IMR-90 (cell line): ENCODE measurements at regions not wholly inside any gene's neighbourhood (a gene's known extent, or its start where the extent isn't known, plus 50 kb on each side); places are given as distances from the start of the nearest gene placed in this dataset.

Experiments used
- BHLHE40 ChIP-seq: fragments of 150-350 bp; IDR thresholded peaks from 2 replicates; pipeline ENCODE4 v1.6.1; 2016; ENCODE audit warnings: mild to moderate bottlenecking, low read depth, low read length
- MAFK ChIP-seq: IDR thresholded peaks from 2 replicates; pipeline ENCODE4 v1.6.1; 2012; ENCODE audit warnings: low read depth, low read length, improper control_type of control experiment
- MXI1 ChIP-seq: IDR thresholded peaks from 2 replicates; pipeline ENCODE4 v1.6.1; 2012; ENCODE audit warnings: low read depth, mild to moderate bottlenecking, low read length, moderate library complexity, borderline replicate concordance
- POLR2A ChIP-seq: IDR thresholded peaks from 2 replicates; pipeline ENCODE4 v1.6.1; 2012; ENCODE audit warnings: mild to moderate bottlenecking, low read depth, low read length
- RAD21 ChIP-seq: IDR thresholded peaks from 2 replicates; pipeline ENCODE4 v1.6.1; 2012; ENCODE audit warnings: low read length, improper control_type of control experiment
- RCOR1 ChIP-seq: IDR thresholded peaks from 2 replicates; pipeline ENCODE4 v1.6.1; 2012; ENCODE audit warnings: mild to moderate bottlenecking, low read length, improper control_type of control experiment; ENCODE audit not compliant: insufficient replicate concordance
- RFX5 ChIP-seq: IDR thresholded peaks from 2 replicates; pipeline ENCODE4 v1.8.0; 2012; ENCODE audit warnings: low read depth, mild to moderate bottlenecking, low read length, moderate library complexity
- SMC3 ChIP-seq: fragments of 150-350 bp; IDR thresholded peaks from 2 replicates; pipeline ENCODE4 v1.6.1; 2016; ENCODE audit warnings: low read depth, mild to moderate bottlenecking, antibody characterized with exemption, low read length, moderate library complexity
- TF ChIP-seq, protein P1 (sequence below): conservative IDR thresholded peaks from 2 replicates; pipeline ENCODE4 v1.5.1; 2012; ENCODE audit warnings: mild to moderate bottlenecking, low read depth, low read length, improper control_type of control experiment
- TF ChIP-seq, protein P2 (sequence below): fragments of 150-350 bp; IDR thresholded peaks from 2 replicates; pipeline ENCODE4 v1.6.1; 2016; ENCODE audit warnings: low read depth, mild to moderate bottlenecking, low read length, moderate library complexity, borderline replicate concordance
- TF ChIP-seq, protein P3 (sequence below): fragments of 150-350 bp; IDR thresholded peaks from 2 replicates; pipeline ENCODE4 v1.6.1; 2017; ENCODE audit warnings: mild to moderate bottlenecking, antibody characterized with exemption, low read length, low read depth

DNA sequence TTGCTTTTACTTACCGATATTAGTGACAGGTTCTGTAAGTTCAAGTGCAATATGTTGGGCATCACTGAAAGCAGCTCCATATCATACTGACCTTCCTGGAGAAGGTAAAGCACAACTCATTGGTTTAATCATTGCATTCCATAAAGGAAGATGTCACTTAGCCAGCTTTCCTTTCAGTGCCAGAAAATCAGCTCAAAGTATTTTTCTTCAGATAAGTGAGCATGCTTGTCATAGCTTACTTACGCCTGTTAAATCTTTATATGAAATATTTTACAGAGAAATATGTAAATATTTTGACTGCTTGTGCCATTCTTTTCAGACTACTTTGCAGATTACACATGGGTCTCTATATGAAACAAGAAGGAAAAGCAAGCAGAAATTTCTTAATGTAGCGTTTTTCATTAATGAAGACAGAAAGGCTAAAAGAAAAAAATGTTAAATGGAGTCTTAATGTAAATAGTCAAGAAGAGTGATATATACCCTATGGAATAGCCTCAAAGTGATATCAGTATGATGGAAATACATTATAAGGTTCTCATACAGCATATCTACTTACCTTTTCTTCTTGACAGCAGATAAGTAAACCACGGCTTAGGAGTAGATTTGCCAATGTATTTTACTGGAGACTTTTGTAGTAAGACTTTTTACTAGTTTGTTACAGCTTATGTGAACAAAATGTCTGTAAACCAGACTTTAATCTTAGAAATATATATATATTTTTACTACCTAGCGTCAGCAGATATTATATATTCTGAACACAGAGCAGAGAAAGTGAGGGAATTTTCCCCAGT is 649.7 kb downstream of the METTL15 start:
- TF ChIP-seq POLR2A, result no peak
- TF ChIP-seq, protein P1, sequence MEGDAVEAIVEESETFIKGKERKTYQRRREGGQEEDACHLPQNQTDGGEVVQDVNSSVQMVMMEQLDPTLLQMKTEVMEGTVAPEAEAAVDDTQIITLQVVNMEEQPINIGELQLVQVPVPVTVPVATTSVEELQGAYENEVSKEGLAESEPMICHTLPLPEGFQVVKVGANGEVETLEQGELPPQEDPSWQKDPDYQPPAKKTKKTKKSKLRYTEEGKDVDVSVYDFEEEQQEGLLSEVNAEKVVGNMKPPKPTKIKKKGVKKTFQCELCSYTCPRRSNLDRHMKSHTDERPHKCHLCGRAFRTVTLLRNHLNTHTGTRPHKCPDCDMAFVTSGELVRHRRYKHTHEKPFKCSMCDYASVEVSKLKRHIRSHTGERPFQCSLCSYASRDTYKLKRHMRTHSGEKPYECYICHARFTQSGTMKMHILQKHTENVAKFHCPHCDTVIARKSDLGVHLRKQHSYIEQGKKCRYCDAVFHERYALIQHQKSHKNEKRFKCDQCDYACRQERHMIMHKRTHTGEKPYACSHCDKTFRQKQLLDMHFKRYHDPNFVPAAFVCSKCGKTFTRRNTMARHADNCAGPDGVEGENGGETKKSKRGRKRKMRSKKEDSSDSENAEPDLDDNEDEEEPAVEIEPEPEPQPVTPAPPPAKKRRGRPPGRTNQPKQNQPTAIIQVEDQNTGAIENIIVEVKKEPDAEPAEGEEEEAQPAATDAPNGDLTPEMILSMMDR, result no peak
- no peak for TF ChIP-seq MAFK
- TF ChIP-seq, protein P2, sequence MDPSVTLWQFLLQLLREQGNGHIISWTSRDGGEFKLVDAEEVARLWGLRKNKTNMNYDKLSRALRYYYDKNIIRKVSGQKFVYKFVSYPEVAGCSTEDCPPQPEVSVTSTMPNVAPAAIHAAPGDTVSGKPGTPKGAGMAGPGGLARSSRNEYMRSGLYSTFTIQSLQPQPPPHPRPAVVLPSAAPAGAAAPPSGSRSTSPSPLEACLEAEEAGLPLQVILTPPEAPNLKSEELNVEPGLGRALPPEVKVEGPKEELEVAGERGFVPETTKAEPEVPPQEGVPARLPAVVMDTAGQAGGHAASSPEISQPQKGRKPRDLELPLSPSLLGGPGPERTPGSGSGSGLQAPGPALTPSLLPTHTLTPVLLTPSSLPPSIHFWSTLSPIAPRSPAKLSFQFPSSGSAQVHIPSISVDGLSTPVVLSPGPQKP, result no peak
- TF ChIP-seq, protein P3, sequence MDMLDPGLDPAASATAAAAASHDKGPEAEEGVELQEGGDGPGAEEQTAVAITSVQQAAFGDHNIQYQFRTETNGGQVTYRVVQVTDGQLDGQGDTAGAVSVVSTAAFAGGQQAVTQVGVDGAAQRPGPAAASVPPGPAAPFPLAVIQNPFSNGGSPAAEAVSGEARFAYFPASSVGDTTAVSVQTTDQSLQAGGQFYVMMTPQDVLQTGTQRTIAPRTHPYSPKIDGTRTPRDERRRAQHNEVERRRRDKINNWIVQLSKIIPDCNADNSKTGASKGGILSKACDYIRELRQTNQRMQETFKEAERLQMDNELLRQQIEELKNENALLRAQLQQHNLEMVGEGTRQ, result no peak
- TF ChIP-seq RFX5, result no peak
- TF ChIP-seq RAD21, result 0 out of 2 replicates have a peak, but pooled peaks have one; percentile 8
- TF ChIP-seq RCOR1, result no peak
- no peak for TF ChIP-seq SMC3
- no peak for TF ChIP-seq BHLHE40
- TF ChIP-seq MXI1, result no peak
